ENCODE measurements at regions not wholly inside any gene's neighbourhood (a gene's known extent, or its start where the extent isn't known, plus 50 kb on each side); places are given as distances from the start of the nearest gene placed in this dataset.

DNA sequence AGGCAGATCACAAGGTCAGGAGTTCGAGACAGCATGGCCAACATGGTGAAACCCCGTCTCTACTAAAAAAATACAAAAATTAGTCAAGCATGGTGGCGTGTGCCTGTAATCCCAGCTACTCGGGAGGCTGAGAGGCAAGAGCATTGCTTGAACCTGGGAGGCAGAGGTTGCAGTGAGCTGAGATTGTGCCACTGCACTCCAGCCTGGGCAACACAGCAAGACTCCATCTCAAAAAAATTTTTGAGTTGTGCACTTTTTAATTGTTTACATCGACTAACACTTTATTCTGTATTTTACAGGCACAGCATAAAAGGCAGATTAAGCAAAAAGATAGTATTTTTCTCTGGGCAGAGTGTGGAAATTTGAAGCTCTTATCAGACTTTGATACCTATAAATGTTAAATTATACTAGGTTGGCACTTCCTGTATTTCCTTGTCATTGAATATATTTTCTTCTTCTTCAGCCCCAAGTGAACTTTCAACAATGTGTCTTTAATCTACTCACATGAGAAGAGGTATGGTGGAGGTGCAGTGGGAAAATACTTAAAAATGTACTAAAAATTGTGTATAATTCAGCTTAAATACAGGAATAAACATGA, 180.6 kb upstream of the ELL2 start:
- ATAC-seq (no peak), DNase-seq (ENCODE audit: low read depth, low spot score) (no peak)
- POLR2A ChIA-PET, result no interaction called here
- Histone ChIP-seq H3K4me1 (ENCODE audit: control insufficient read depth, insufficient read depth, low read length) (no peaks in the 10 kb centered on the region), H3K36me3 (ENCODE audit: control insufficient read depth, insufficient read depth, low read length) (no peaks in the 10 kb centered on the region), H3K4me3 (ENCODE audit: low read depth in 2 of 2, low read length in 2 of 2) (no peak overlapping the region), H3K27ac (ENCODE audit: low read length) (peak overlapping the region; percentile 29; the same call in 1 of the 2 replicates), H3K9me3 (ENCODE audit: control insufficient read depth, insufficient read depth, low read depth, low read length) (no peaks in the 10 kb centered on the region), H3K27me3 (ENCODE audit: control insufficient read depth, insufficient read depth, low read length) (no peaks in the 10 kb centered on the region)
- CTCF ChIA-PET, result no interaction called here
- intact Hi-C loops (cut with micrococcal nuclease; ENCODE audit: unreplicated experiment) (no loop called here), in situ Hi-C loops (cut with HindIII; ENCODE audit: low pct_unique_long_range_greater_than_20kb, low sequenced_read_pairs) (no loop called here)
- TF ChIP-seq TCF7L2 (IDR thresholded peaks at IDR 0.05; ENCODE audit: low read depth, low read length) (no peak), SIN3A (IDR thresholded peaks at IDR 0.05; ENCODE audit: borderline replicate concordance, insufficient read depth, low read depth, low read length) (no peak), POLR2AphosphoS5 (IDR thresholded peaks at IDR 0.05; ENCODE audit: low read depth, low read length) (no peak)
- TF ChIP-seq, protein P1, sequence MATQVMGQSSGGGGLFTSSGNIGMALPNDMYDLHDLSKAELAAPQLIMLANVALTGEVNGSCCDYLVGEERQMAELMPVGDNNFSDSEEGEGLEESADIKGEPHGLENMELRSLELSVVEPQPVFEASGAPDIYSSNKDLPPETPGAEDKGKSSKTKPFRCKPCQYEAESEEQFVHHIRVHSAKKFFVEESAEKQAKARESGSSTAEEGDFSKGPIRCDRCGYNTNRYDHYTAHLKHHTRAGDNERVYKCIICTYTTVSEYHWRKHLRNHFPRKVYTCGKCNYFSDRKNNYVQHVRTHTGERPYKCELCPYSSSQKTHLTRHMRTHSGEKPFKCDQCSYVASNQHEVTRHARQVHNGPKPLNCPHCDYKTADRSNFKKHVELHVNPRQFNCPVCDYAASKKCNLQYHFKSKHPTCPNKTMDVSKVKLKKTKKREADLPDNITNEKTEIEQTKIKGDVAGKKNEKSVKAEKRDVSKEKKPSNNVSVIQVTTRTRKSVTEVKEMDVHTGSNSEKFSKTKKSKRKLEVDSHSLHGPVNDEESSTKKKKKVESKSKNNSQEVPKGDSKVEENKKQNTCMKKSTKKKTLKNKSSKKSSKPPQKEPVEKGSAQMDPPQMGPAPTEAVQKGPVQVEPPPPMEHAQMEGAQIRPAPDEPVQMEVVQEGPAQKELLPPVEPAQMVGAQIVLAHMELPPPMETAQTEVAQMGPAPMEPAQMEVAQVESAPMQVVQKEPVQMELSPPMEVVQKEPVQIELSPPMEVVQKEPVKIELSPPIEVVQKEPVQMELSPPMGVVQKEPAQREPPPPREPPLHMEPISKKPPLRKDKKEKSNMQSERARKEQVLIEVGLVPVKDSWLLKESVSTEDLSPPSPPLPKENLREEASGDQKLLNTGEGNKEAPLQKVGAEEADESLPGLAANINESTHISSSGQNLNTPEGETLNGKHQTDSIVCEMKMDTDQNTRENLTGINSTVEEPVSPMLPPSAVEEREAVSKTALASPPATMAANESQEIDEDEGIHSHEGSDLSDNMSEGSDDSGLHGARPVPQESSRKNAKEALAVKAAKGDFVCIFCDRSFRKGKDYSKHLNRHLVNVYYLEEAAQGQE (IDR thresholded peaks at IDR 0.05; ENCODE audit: insufficient read depth in 1 of 2, low read depth in 2 of 2, low read length in 1 of 2), result no peak
- BruUV-seq (replicated peaks), result no TSS peak

DNA sequence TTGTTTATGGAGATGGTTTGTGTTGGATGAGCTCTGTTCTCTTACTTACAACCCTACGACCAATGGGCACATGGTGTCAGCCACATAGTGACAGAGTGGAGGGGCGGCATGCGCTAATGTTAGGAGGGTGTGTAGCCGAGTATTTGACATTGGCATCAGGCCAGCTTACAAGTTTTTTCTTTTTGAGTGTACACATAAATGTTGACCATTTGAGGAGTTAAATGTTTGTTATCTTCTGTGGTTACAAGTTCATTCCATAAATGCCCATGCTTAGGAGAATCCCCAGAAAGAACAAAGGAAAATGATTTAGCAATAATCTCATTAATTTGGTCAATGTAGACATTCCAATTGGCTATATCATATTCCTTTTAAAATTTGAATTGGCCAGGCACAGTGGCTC, 180.1 kb upstream of the ELL2 start:
- peak overlapping the region; percentile 19; the same call in 1 of the 2 replicates for H3K27ac ChIP-seq (ENCODE audit: low read length)
- H3K9me3 ChIP-seq (ENCODE audit: control insufficient read depth, insufficient read depth, low read depth, low read length), result no peaks in the 10 kb centered on the region
- no peaks in the 10 kb centered on the region for H3K36me3 ChIP-seq (ENCODE audit: control insufficient read depth, insufficient read depth, low read length)
- H3K27me3 ChIP-seq (ENCODE audit: control insufficient read depth, insufficient read depth, low read length), result no peaks in the 10 kb centered on the region
- H3K4me3 ChIP-seq (ENCODE audit: low read depth in 2 of 2, low read length in 2 of 2), result no peak overlapping the region
- H3K4me1 ChIP-seq (ENCODE audit: control insufficient read depth, insufficient read depth, low read length), result no peaks in the 10 kb centered on the region
- POLR2A ChIA-PET, result interaction anchor here (0.6 kb wide), 1 partner anchor 26 kb away, joined by 6 read pairs; no protein-coding TSS in a partner anchor
- in situ Hi-C loops (cut with HindIII; ENCODE audit: low pct_unique_long_range_greater_than_20kb, low sequenced_read_pairs), result no loop called here
- BruUV-seq (replicated peaks), result no TSS peak
- DNase-seq (ENCODE audit: low read depth, low spot score), result no peak
- CTCF ChIA-PET, result no interaction called here
- TF ChIP-seq POLR2AphosphoS5 (IDR thresholded peaks at IDR 0.05; ENCODE audit: low read depth, low read length) (no peak), SIN3A (IDR thresholded peaks at IDR 0.05; ENCODE audit: borderline replicate concordance, insufficient read depth, low read depth, low read length) (no peak), TCF7L2 (IDR thresholded peaks at IDR 0.05; ENCODE audit: low read depth, low read length) (no peak)
- TF ChIP-seq, protein P2, sequence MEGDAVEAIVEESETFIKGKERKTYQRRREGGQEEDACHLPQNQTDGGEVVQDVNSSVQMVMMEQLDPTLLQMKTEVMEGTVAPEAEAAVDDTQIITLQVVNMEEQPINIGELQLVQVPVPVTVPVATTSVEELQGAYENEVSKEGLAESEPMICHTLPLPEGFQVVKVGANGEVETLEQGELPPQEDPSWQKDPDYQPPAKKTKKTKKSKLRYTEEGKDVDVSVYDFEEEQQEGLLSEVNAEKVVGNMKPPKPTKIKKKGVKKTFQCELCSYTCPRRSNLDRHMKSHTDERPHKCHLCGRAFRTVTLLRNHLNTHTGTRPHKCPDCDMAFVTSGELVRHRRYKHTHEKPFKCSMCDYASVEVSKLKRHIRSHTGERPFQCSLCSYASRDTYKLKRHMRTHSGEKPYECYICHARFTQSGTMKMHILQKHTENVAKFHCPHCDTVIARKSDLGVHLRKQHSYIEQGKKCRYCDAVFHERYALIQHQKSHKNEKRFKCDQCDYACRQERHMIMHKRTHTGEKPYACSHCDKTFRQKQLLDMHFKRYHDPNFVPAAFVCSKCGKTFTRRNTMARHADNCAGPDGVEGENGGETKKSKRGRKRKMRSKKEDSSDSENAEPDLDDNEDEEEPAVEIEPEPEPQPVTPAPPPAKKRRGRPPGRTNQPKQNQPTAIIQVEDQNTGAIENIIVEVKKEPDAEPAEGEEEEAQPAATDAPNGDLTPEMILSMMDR (IDR thresholded peaks at IDR 0.05), result no peak
- TF ChIP-seq, protein P1 (IDR thresholded peaks at IDR 0.05; ENCODE audit: insufficient read depth in 1 of 2, low read depth in 2 of 2, low read length in 1 of 2), result no peak
- ATAC-seq, result no peak
- intact Hi-C loops (cut with micrococcal nuclease; ENCODE audit: unreplicated experiment), result no loop called here
